Stimulated activated naive B cell treated with anti-CD40 and anti-IgM and Interleukin-4, amounts not matched to agents 10 μg/mL and 1 μg/mL and 100 μg/mL, for 72 hours (primary cell): ENCODE measurements at regions not wholly inside any gene's neighbourhood (a gene's known extent, or its start where the extent isn't known, plus 50 kb on each side); places are given as distances from the start of the nearest gene placed in this dataset.
A peak's percentile ranks its signal among the peaks of the same experiment; 100 is the strongest.

Experiments
- ATAC-seq, 2 donors: fragments of 150-1000 bp; cut with Tn5 transposase; replicated peaks; 2 replicates each; pipeline ENCODE4 v1.10.0; 2021; ENCODE audit warnings: moderate library complexity in 1 of 2
- DNase-seq: peaks from one replicate; pipeline ENCODE4 v3.0.0; 2021
- H3K27ac Mint-ChIP-seq: one replicate; pipeline ENCODE4 v1.8.0; 2022; ENCODE audit warnings: mild to moderate bottlenecking, mixed read lengths
- H3K27me3 Mint-ChIP-seq, 2 donors: one replicate each; pipeline ENCODE4 v1.8.0; 2022; ENCODE audit warnings: mixed read lengths in 2 of 2
- H3K36me3 Mint-ChIP-seq, 2 donors: one replicate each; pipeline ENCODE4 v1.8.0; 2022; ENCODE audit warnings: mixed read lengths in 2 of 2, mild to moderate bottlenecking in 1 of 2
- H3K4me1 Mint-ChIP-seq, 2 donors: one replicate each; pipeline ENCODE4 v1.8.0; 2022; ENCODE audit warnings: mixed read lengths in 2 of 2, mild to moderate bottlenecking in 1 of 2
- H3K4me3 Mint-ChIP-seq, 2 donors: one replicate each; pipeline ENCODE4 v1.8.0; 2022; ENCODE audit warnings: mild to moderate bottlenecking in 2 of 2, mixed read lengths in 2 of 2, moderate library complexity in 1 of 2
- H3K9me3 Mint-ChIP-seq, 2 donors: one replicate each; pipeline ENCODE4 v1.8.0; 2022; ENCODE audit warnings: mixed read lengths in 2 of 2, mild to moderate bottlenecking in 1 of 2

DNA sequence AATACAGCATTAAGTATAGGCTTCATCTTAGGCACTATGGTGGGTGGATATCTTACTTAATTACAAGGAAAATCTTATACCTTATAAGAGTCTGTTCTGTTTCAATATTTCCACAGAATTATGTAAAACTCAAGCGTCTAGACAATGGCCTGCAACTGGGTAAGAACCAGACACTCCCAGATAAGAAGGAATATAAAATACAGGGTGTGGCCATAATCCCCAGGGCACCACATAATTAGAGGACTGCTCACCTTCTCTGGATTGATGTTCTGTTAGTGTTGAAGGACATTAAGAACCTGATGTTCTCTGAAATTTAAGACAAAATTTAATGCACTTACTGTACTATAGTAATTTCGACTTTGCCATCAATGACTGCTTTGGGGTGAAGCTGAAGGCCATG is 198.2 kb upstream of the ARSJ start:
- H3K27me3 Mint-ChIP-seq: no peaks in the 10 kb centered on the region
- H3K4me1 Mint-ChIP-seq: no peaks in the 10 kb centered on the region
- no peak overlapping the region for H3K4me3 Mint-ChIP-seq
- ATAC-seq: no peak
- H3K27ac Mint-ChIP-seq: no peak overlapping the region
- peaks cover 0 to 1% of the 10 kb centered on the region in 2 donors for H3K36me3 Mint-ChIP-seq
- H3K9me3 Mint-ChIP-seq: peaks cover 6 to 10% of the 10 kb centered on the region in 2 donors
- no peak for DNase-seq

DNA sequence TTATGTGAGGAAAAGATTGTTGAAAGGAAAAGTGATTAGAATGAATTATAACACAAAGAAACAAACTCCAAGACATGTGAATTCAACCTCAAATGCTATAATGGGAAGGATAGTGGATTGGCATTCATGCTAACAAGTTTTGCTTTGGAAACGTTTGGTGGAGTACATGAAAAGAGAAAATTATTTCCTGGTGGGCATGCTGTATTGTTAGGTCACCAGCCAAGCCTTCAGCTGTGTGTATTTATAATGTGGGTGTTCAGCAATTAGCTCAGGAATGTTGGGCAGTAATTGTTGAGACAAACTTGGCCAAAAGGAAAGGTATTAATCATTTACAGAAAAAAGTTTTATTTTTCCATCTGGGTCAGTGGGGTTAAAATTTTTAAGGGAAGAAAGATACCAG is 198.9 kb upstream of the ARSJ start:
- Mint-ChIP-seq H3K27ac (no peak overlapping the region), H3K4me1 (no peaks in the 10 kb centered on the region), H3K9me3 (peaks cover 11 to 13% of the 10 kb centered on the region in 2 donors), H3K4me3 (no peak overlapping the region), H3K36me3 (peaks cover 0 to 1% of the 10 kb centered on the region in 2 donors), H3K27me3 (no peaks in the 10 kb centered on the region)
- ATAC-seq (no peak), DNase-seq (no peak)

DNA sequence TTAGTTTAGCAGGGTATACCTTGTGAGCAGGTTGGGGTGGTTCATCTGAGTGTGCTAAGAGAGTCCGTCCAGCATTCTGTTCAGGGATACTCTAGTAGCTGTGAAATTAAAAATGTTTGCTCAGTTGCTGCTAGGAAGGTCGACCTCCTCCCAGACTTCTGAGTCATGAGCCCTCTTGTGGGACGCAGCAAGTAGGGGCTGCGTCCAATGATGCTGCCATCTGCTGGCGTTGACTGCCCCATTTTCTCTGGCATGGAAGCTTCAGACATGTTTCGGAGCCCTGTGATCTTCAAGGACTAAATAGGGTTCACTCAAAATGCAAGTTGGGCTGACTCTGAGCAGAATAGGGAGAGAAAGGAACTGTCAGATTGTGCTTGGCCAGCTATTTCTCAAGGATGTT is 201.0 kb upstream of the ARSJ start:
- Mint-ChIP-seq H3K27me3 (no peaks in the 10 kb centered on the region), H3K36me3 (peaks cover 0 to 1% of the 10 kb centered on the region in 2 donors), H3K9me3 (peaks cover 16 to 20% of the 10 kb centered on the region in 2 donors), H3K4me1 (no peaks in the 10 kb centered on the region), H3K27ac (no peak overlapping the region), H3K4me3 (no peak overlapping the region)
- ATAC-seq (peak; percentile 50 to 60), DNase-seq (no peak)

DNA sequence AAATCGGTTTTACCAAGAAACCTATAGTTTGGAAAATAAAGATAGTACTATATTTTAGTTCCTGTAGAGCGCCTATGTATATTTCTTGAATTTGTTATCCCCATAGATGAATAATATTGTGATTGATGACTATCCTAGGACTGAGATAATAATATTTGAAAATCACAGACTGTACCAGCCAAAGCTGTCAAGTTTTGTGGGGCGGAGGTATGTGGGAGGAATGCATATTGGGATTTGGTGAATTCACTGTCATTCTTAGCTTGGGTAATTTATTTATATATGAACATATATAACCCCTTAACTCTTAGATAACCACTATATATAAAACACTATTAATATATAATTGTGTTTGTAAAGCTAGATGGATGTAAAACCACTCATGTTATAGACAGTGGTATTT is 205.5 kb upstream of the ARSJ start:
- peaks cover 0 to 5% of the 10 kb centered on the region in 2 donors for H3K27me3 Mint-ChIP-seq
- DNase-seq (no peak), ATAC-seq (no peak)
- H3K36me3 Mint-ChIP-seq: peaks cover 0 to 1% of the 10 kb centered on the region in 2 donors
- no peak overlapping the region for H3K27ac Mint-ChIP-seq
- peaks cover 16 to 17% of the 10 kb centered on the region in 2 donors for H3K9me3 Mint-ChIP-seq
- H3K4me3 Mint-ChIP-seq: no peak overlapping the region
- H3K4me1 Mint-ChIP-seq: no peaks in the 10 kb centered on the region

DNA sequence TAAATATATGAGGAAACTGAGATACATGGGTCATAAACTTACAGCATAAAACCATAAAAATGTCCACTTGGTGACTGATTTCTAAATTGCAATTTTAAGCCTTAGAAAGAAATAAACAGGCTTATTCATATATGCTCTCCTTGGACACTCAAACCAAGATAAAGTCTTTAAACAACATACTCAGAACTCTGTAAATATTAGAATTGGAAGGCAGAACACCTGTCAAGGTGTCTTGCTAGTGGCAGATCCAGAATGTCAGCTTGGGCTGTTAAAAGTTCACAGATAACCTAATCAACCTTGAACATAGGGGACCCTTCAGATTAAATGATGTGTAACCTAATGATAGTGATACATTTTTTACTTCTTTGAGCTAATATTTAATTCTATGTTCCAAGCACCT is 208.1 kb upstream of the ARSJ start:
- Mint-ChIP-seq H3K9me3 (peaks cover 11% of the 10 kb centered on the region in 2 donors), H3K36me3 (no peaks in the 10 kb centered on the region), H3K4me3 (no peak overlapping the region), H3K27me3 (peaks cover 0 to 5% of the 10 kb centered on the region in 2 donors), H3K27ac (no peak overlapping the region), H3K4me1 (no peaks in the 10 kb centered on the region)
- DNase-seq: no peak
- no peak for ATAC-seq

DNA sequence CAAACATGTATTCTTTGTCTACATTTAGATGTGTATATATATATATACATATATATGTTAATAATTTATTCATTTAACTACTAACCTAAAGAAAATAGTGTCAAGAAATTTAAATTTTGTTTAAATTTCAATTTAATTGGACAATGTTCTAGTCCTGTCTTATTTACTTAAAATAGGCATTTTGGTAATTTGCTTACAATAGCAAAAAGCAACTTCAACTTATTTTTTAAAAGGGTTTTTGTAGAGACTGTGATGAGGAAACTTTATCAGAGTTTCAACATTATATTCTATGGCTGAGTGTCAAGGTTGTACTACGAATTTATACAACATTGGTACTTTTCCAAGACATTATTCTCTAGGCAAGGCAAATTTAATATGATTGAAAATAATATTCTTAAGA is 212.0 kb upstream of the ARSJ start:
- no peaks in the 10 kb centered on the region for H3K36me3 Mint-ChIP-seq
- no peak overlapping the region for H3K27ac Mint-ChIP-seq
- H3K4me3 Mint-ChIP-seq: no peak overlapping the region
- ATAC-seq (no peak), DNase-seq (no peak)
- no peaks in the 10 kb centered on the region for H3K9me3 Mint-ChIP-seq
- H3K27me3 Mint-ChIP-seq: peaks cover 0 to 5% of the 10 kb centered on the region in 2 donors
- no peaks in the 10 kb centered on the region for H3K4me1 Mint-ChIP-seq

DNA sequence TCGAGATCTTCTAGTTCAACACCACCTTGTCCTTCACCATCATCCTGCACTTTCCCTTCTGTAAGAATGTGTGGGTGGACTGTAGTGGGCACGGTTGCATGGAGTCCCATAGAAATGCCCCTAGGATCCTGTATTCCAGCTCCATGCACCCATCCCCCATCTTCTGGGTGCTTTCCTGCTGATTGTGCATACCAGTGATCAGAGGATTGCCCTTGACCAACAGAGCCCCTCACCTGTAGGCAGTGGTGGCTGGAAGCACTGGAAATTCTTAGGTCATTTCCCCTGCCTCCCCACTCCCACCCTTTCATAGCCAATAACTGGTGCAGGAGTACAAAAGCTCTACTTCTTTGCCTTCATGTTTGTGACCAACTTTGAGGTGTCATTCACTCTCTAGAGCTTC is 213.4 kb upstream of the ARSJ start:
- no peak for DNase-seq
- Mint-ChIP-seq H3K4me1 (no peaks in the 10 kb centered on the region), H3K4me3 (no peak overlapping the region), H3K9me3 (no peaks in the 10 kb centered on the region), H3K36me3 (no peaks in the 10 kb centered on the region), H3K27ac (no peak overlapping the region), H3K27me3 (no peaks in the 10 kb centered on the region)
- no peak for ATAC-seq

DNA sequence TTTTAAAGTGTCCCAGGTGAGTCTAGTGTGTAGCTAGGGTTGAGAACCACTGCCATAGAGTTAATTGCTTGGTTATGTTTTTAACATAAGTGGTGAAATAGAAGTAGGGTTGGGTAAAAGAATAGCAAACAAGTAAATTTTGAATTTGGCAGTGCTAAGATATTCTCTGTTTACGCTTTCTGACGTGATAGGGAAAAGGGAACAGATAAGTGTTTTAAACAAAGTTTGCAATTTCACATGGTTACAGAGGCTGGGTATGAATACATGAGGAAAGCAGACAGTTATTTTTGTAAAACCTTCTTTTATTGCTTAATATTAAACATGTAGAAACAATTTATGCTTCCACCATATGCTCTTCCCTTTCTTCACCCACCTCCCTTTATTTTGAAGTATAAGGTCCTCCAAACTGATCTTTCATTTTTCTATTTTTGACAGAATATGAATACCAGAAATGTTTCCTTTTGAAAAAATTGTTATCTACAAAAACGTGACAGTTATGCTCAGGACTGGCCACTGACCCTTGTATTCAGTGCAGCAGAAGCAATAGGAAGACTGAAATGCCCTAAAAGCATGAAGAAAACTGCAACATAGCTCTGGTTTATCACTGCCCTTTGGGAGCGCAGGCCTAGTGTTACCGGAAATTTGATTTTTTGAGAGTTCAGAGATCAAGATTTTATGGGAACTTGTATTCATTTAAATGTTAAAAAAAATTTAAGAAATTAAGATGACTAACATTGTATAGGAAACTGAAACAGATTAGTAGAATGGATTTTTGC is 214.4 kb upstream of the ARSJ start:
- Mint-ChIP-seq H3K27ac (no peak overlapping the region), H3K36me3 (no peaks in the 10 kb centered on the region), H3K4me1 (no peaks in the 10 kb centered on the region), H3K9me3 (no peaks in the 10 kb centered on the region), H3K4me3 (no peak overlapping the region), H3K27me3 (no peaks in the 10 kb centered on the region)
- ATAC-seq (no peak), DNase-seq (no peak)

DNA sequence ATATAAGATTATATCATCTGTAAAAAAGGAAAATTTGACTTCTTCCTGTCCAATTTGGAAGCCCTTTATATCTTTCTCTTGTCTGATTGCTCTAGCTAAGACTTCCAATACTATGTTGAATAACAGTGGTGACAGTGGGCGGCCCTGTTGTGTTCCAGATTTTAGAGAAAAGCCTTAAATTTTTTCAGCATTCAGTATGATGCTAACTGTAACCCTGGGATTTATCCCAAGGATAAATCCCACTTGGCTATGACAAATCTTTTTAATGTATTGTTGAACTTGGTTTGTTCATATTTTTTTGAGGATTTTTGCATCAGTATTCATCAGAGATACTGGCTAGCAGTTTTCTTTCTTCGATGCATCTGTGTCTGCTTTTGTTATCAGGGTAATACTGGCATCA is 217.2 kb upstream of the ARSJ start:
- Mint-ChIP-seq H3K4me1 (no peaks in the 10 kb centered on the region), H3K27me3 (peaks cover 3 to 9% of the 10 kb centered on the region in 2 donors), H3K4me3 (no peak overlapping the region), H3K36me3 (no peaks in the 10 kb centered on the region), H3K9me3 (no peaks in the 10 kb centered on the region), H3K27ac (no peak overlapping the region)
- DNase-seq: no peak
- no peak for ATAC-seq

DNA sequence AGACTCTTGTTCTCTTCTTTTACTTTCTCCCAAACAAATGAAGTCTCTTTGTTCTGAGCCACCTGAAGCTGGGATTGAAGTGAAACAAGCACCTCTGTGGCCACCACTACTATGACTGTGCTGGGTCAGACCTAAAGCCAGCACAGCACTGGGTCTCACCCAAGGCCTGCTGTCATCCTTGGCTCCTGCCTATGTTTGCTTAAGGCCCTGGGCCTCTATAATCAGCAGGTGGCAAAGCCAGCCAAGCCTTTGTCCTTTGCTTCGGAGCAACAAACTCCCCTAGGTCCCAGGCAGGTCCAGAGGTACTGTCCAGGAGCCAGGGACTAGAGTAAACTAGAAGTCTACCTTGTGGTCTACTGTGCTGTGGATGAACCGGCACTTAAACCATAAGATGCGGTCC is 220.6 kb upstream of the ARSJ start:
- Mint-ChIP-seq H3K4me1 (no peaks in the 10 kb centered on the region), H3K9me3 (peaks cover 0 to 1% of the 10 kb centered on the region in 2 donors), H3K27ac (no peak overlapping the region), H3K36me3 (no peaks in the 10 kb centered on the region), H3K27me3 (peaks cover 7 to 9% of the 10 kb centered on the region in 2 donors), H3K4me3 (no peak overlapping the region)
- no peak for DNase-seq
- ATAC-seq: no peak

DNA sequence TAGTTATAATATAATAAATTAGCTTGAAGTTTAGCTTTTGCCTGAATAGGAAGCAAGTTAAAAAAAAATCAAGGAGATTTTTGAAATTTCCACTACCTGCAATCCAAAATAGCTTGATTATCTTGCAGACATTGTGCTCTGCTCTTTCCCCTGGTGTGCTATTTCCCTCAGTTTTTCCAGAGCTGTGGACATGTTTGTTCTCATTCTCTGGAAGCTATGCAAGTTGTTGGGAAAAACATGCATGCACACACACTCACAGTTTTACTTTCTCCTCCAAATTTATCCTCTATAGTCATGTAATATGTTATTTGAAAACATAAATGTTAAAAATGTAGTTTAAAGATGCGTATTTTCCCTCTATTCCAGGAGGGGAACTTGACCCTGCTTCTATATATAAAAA is 225.8 kb upstream of the ARSJ start:
- H3K9me3 Mint-ChIP-seq: peaks cover 0 to 1% of the 10 kb centered on the region in 2 donors
- H3K27ac Mint-ChIP-seq: no peak overlapping the region
- no peaks in the 10 kb centered on the region for H3K36me3 Mint-ChIP-seq
- no peak for ATAC-seq
- no peak for DNase-seq
- H3K4me1 Mint-ChIP-seq: no peaks in the 10 kb centered on the region
- no peak overlapping the region for H3K4me3 Mint-ChIP-seq
- peaks cover 0 to 7% of the 10 kb centered on the region in 2 donors for H3K27me3 Mint-ChIP-seq

DNA sequence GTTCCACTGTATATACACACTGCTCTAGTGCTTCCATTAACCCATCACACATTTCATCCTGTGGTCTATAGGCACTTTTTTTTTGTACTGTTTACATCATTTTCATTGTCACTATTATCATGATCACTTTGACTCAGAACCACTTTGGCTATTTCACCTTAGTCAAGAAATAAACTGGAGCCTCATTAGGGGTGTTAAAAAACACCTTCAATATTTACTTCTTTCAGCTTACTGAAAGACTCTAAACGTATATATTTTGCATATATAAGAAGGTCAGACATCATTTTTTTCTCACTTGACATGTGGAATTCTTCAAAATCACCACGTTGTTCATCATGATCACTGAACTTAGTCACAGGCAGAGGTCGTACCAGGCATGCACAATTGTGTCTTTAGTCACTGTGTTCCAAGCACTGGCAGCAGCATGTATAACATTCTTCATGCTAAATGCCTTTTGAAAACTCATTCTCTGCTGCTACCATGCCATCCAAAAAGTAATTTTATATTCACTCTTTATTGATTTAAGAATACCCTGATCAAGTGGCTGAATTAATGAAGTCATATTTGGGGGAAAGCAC is 229.2 kb upstream of the ARSJ start:
- ATAC-seq (no peak), DNase-seq (no peak)
- peaks cover 0 to 3% of the 10 kb centered on the region in 2 donors for H3K27me3 Mint-ChIP-seq

DNA sequence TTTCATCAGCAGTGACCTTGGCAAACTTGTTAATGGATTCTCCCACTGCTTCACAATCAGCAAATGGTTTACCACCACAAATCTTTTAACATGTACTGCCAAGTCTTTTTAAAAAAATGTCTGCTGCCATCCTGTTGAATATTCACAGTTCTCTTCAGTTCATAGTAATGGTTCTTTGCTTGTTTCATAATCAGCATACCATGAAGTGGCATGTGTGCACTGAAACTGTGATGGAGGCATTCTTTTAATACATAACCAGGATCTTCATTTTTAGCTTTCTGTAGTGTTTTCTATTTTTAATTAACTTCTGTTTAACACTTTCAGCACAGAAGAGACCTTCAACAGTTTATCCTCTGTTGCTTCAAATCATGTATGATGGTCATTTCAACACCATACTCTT is 230.1 kb upstream of the ARSJ start:
- Mint-ChIP-seq H3K4me1 (no peaks in the 10 kb centered on the region), H3K27ac (no peak overlapping the region), H3K4me3 (no peak overlapping the region), H3K27me3 (no peaks in the 10 kb centered on the region), H3K36me3 (no peaks in the 10 kb centered on the region), H3K9me3 (peaks cover 0 to 1% of the 10 kb centered on the region in 2 donors)
- DNase-seq (no peak), ATAC-seq (no peak)

More for the DNA sequence above, 229.2 kb upstream of the ARSJ start:
- H3K27ac Mint-ChIP-seq: no peak overlapping the region
- H3K4me1 Mint-ChIP-seq: no peaks in the 10 kb centered on the region
- H3K9me3 Mint-ChIP-seq: peaks cover 0 to 1% of the 10 kb centered on the region in 2 donors
- H3K4me3 Mint-ChIP-seq: no peak overlapping the region
- H3K36me3 Mint-ChIP-seq: no peaks in the 10 kb centered on the region

DNA sequence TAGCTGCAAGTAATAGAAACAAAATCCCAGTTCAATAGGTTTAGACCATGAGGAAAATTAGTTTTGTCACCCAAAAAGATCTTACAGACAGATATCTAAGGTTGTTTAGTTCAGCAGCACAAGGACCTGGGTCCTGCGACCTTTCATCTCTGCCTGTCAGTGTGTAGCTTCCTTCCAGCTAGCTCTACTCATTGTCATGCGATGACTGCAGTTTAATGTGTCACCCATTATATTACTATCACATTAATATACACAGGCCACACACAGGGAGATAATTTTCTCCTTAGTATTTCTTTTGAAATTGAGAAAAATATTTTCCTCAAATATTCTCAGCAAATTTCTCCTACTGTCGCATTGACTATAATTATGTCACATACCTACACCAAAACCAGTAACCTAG is 232.1 kb upstream of the ARSJ start:
- Mint-ChIP-seq H3K4me1 (no peaks in the 10 kb centered on the region), H3K36me3 (no peaks in the 10 kb centered on the region), H3K27me3 (no peaks in the 10 kb centered on the region), H3K9me3 (peaks cover 0 to 6% of the 10 kb centered on the region in 2 donors), H3K27ac (no peak overlapping the region), H3K4me3 (no peak overlapping the region)
- DNase-seq: no peak
- ATAC-seq: no peak

DNA sequence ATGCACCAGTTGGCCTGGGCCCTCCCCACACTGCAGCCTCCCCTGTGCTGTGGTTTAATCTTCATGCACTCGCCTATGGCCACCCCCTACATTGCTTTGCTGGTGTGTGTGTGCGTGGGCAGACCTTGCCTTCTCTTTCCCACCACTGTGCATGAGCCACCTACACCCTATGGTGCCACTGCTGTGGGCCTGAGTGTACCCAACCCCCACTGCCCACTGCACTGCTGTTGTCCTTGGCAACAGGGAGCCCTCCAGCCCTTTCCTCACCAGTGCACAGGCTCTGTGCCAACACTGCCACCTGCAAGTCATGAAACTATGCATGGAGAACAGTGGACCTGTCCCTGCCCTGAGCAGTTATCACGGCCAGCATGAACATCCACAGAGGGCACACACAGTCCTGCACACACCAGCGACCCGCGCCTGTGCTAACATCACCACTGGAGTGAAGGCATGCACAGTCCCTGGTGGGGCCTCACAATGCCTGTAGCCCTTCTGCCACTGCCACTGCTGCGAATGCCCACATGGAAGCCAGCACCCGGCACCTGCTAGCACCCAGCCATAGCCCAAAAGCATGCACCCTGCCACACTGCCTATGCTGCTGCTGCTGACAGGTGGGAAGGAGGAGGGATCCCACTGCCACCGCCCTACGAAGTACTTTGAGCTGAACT is 237.8 kb upstream of the ARSJ start:
- Mint-ChIP-seq H3K4me3 (no peak overlapping the region), H3K27ac (no peak overlapping the region), H3K4me1 (no peaks in the 10 kb centered on the region), H3K27me3 (peaks cover 0 to 13% of the 10 kb centered on the region in 2 donors), H3K36me3 (no peaks in the 10 kb centered on the region), H3K9me3 (peaks cover 0 to 6% of the 10 kb centered on the region in 2 donors)
- no peak for DNase-seq
- ATAC-seq: no peak
